HL-60 (cell line): ENCODE measurements at regions not wholly inside any gene's neighbourhood (a gene's known extent, or its start where the extent isn't known, plus 50 kb on each side); places are given as distances from the start of the nearest gene placed in this dataset.

Experiments used
- DNase-seq, 2 experiments: peaks; one replicate each; pipeline ENCODE4 v3.0.0-alpha.2; 2010 to 2020; ENCODE audit warnings: low read depth in 1 of 2, low spot score in 1 of 2
- H3K27ac ChIP-seq: fragments of 250-450 bp; sonication (Bioruptor Pico); replicated peaks from 2 replicates; pipeline ENCODE4 v1.5.1; 2020; ENCODE audit warnings: mild to moderate bottlenecking, moderate library complexity
- H3K27me3 ChIP-seq: fragments of 250-450 bp; sonication (Bioruptor Pico); 2 replicates; pipeline ENCODE4 v1.5.1; 2021; ENCODE audit warnings: mild to moderate bottlenecking, moderate library complexity; ENCODE audit not compliant: insufficient read depth, poor library complexity, severe bottlenecking
- H3K4me3 ChIP-seq: replicated peaks from 2 replicates; pipeline ENCODE4 v1.5.1; 2011; ENCODE audit warnings: mild to moderate bottlenecking, control low read depth, low read length; ENCODE audit not compliant: insufficient read depth
- GABPA ChIP-seq: IDR thresholded peaks from 2 replicates; pipeline ENCODE4 v1.6.1; 2012; ENCODE audit warnings: low read depth
- POLR2AphosphoS5 ChIP-seq: IDR thresholded peaks from 2 replicates; pipeline ENCODE4 v1.6.1; 2012; ENCODE audit warnings: low read depth
- SPI1 ChIP-seq: IDR thresholded peaks from 2 replicates; pipeline ENCODE4 v1.6.1; 2012; ENCODE audit warnings: low read depth, mild to moderate bottlenecking, borderline replicate concordance
- TF ChIP-seq, protein P1 (sequence below): IDR thresholded peaks from one replicate; pipeline ENCODE4 v1.5.1; 2011; ENCODE audit warnings: low read length, control low read depth, inconsistent platforms; ENCODE audit not compliant: insufficient read depth
- TF ChIP-seq, protein P2 (sequence below): IDR thresholded peaks from 2 replicates; pipeline ENCODE4 v1.6.1; 2012; ENCODE audit warnings: low read depth; ENCODE audit not compliant: insufficient replicate concordance

DNA sequence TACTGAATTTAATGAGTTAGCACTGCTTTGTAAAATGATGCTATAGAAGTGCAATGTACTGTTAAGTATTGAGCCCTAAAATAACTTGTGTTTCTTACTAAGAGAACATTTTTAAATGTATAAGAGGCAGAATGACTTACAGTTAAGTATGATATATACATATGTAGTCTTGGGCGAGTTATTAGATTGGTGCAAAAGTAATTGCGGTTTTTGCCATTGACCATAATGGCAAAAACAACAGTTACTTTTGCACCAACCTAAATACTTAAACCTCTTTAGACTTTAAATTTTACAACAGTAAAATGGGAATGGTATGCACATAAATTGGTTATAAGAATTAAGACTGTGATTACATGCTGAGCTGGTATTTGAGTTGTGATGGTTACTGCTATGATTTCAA lies 79.8 kb downstream of the CNTN3 start:
- Histone ChIP-seq H3K4me3 (no peak overlapping the region), H3K27me3 (no peaks in the 10 kb centered on the region), H3K27ac (no peak overlapping the region)
- TF ChIP-seq GABPA: no peak
- TF ChIP-seq SPI1: no peak
- TF ChIP-seq, protein P1, sequence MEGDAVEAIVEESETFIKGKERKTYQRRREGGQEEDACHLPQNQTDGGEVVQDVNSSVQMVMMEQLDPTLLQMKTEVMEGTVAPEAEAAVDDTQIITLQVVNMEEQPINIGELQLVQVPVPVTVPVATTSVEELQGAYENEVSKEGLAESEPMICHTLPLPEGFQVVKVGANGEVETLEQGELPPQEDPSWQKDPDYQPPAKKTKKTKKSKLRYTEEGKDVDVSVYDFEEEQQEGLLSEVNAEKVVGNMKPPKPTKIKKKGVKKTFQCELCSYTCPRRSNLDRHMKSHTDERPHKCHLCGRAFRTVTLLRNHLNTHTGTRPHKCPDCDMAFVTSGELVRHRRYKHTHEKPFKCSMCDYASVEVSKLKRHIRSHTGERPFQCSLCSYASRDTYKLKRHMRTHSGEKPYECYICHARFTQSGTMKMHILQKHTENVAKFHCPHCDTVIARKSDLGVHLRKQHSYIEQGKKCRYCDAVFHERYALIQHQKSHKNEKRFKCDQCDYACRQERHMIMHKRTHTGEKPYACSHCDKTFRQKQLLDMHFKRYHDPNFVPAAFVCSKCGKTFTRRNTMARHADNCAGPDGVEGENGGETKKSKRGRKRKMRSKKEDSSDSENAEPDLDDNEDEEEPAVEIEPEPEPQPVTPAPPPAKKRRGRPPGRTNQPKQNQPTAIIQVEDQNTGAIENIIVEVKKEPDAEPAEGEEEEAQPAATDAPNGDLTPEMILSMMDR: no peak
- DNase-seq: no peak

DNA sequence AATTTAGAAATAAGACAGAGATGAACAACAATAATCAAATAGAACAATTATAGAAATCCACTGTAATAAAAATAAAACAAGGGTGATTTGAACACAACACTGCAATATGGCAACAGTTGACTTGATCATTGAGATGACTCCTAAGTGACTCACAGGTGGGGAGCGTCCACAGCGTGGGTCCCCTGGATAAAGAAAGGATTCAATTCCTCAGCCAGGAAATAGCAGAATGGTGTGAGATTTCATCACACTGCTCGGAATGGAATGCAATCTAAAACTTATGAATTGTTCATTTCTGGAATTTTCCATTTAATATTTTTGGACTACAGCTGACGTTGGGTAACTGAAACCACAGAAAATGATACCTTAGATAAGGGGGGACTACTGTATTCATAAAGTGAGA lies 82.0 kb downstream of the CNTN3 start:
- no peak for DNase-seq
- Histone ChIP-seq H3K4me3 (no peak overlapping the region), H3K27me3 (no peaks in the 10 kb centered on the region), H3K27ac (no peak overlapping the region)
- no peak for TF ChIP-seq SPI1
- TF ChIP-seq POLR2AphosphoS5: no peak
- no peak for TF ChIP-seq GABPA
- TF ChIP-seq, protein P1: no peak
- TF ChIP-seq, protein P2, sequence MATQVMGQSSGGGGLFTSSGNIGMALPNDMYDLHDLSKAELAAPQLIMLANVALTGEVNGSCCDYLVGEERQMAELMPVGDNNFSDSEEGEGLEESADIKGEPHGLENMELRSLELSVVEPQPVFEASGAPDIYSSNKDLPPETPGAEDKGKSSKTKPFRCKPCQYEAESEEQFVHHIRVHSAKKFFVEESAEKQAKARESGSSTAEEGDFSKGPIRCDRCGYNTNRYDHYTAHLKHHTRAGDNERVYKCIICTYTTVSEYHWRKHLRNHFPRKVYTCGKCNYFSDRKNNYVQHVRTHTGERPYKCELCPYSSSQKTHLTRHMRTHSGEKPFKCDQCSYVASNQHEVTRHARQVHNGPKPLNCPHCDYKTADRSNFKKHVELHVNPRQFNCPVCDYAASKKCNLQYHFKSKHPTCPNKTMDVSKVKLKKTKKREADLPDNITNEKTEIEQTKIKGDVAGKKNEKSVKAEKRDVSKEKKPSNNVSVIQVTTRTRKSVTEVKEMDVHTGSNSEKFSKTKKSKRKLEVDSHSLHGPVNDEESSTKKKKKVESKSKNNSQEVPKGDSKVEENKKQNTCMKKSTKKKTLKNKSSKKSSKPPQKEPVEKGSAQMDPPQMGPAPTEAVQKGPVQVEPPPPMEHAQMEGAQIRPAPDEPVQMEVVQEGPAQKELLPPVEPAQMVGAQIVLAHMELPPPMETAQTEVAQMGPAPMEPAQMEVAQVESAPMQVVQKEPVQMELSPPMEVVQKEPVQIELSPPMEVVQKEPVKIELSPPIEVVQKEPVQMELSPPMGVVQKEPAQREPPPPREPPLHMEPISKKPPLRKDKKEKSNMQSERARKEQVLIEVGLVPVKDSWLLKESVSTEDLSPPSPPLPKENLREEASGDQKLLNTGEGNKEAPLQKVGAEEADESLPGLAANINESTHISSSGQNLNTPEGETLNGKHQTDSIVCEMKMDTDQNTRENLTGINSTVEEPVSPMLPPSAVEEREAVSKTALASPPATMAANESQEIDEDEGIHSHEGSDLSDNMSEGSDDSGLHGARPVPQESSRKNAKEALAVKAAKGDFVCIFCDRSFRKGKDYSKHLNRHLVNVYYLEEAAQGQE: no peak

DNA sequence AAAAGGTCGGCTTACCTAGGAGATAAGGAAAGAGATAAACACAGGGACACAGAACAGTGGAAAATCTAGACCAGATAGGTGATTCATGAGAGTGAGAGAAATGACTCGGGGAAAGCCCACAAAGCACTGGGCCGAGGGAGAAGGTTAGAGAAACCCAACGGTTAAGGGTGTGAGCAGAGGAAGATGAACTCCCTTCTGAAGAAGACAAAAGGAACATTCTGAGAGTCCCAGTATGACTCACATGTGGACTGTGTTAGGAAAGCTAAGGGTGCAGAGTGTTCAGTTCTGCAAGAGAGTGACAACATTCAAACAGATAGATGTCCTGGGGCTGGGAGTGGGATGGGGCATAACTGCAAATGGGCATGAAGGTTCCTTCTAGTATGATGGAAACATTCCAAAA lies 83.0 kb downstream of the CNTN3 start:
- TF ChIP-seq SPI1: no peak
- TF ChIP-seq, protein P2: no peak
- TF ChIP-seq GABPA: no peak
- TF ChIP-seq, protein P1: no peak
- TF ChIP-seq POLR2AphosphoS5: no peak
- H3K27ac ChIP-seq: no peak overlapping the region
- no peaks in the 10 kb centered on the region for H3K27me3 ChIP-seq
- DNase-seq: no peak
- H3K4me3 ChIP-seq: no peak overlapping the region

DNA sequence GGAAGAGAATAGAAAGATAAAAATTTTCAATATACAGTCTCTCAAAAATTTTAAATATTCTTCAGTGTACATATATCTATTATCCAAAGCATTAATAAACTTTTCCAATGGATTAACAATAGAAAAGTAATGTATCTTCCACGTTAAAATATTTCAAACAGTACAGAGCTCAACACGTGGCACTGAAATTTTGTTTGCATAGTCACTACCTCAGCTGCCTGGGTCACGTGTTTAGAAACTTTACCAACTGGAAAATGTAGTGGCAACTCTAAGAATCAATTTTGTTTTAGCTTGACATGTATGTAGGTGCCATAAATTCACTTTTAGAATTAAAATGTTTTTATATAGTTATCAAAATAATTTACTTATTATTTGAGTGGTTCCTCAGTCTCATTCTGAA lies 85.3 kb downstream of the CNTN3 start:
- DNase-seq: no peak

More for the DNA sequence above, 85.3 kb downstream of the CNTN3 start:
- Histone ChIP-seq H3K4me3 (no peak overlapping the region), H3K27me3 (no peaks in the 10 kb centered on the region), H3K27ac (no peak overlapping the region)
- TF ChIP-seq, protein P1: no peak
